HCT116 (cell line): ENCODE measurements at regions not wholly inside any gene's neighbourhood (a gene's known extent, or its start where the extent isn't known, plus 50 kb on each side); places are given as distances from the start of the nearest gene placed in this dataset.

Experiments used
- CTCF ChIP-seq, 3 experiments: fragments of 200-600 bp in 1 of 3; sonication (generic) in 1 of 3; IDR thresholded peaks in 2 of 3; conservative IDR thresholded peaks in 1 of 3; 2 replicates each; pipeline ENCODE4 v1.5.1; 2012 to 2017; ENCODE audit warnings: low read depth in 2 of 3, low read length in 2 of 3, antibody characterized with exemption in 1 of 3, borderline replicate concordance in 1 of 3, control low read depth in 1 of 3, mild to moderate bottlenecking in 1 of 3, mixed read lengths in 1 of 3, mixed run types in 1 of 3, moderate library complexity in 1 of 3; ENCODE audit not compliant: insufficient read depth in 1 of 3
- EGR1 ChIP-seq: IDR thresholded peaks from 2 replicates; pipeline ENCODE4 v1.6.1; 2012; ENCODE audit warnings: low read depth
- MAX ChIP-seq: IDR thresholded peaks from 2 replicates; pipeline ENCODE4 v1.6.1; 2012
- POLR2A ChIP-seq: IDR thresholded peaks from 2 replicates; pipeline ENCODE4 v1.7.0; 2011; ENCODE audit warnings: borderline replicate concordance; ENCODE audit not compliant: insufficient read depth, insufficient read length; ENCODE audit errors: extremely low read depth
- REST ChIP-seq: IDR thresholded peaks from 2 replicates; pipeline ENCODE4 v1.6.1; 2012; ENCODE audit warnings: low read depth
- YY1 ChIP-seq: IDR thresholded peaks from 2 replicates; pipeline ENCODE4 v1.6.1; 2011; ENCODE audit warnings: low read length, low read depth, moderate library complexity, mild to moderate bottlenecking; ENCODE audit not compliant: insufficient replicate concordance; ENCODE audit errors: extremely low read depth
- ZFX ChIP-seq: fragments of 450-650 bp; IDR thresholded peaks from 2 replicates; pipeline ENCODE4 v1.6.1; 2017

- TF ChIP-seq CTCF (IDR thresholded peaks at IDR 0.05 in 2 of 3, conservative IDR thresholded peaks at IDR 0.05 in 1 of 3; ENCODE audit: borderline replicate concordance in 1 of 3, insufficient read depth in 1 of 3, low read depth in 2 of 3, low read length in 2 of 3) (no peak), ZFX (no peak), POLR2A (no peak), YY1 (no peak), REST (no peak), MAX (no peak), EGR1 (no peak)
Measured at GRCh38 chr7:110604206-110604605, 486.7 kb upstream of the LRRN3 start.
